ENCODE measurements at regions not wholly inside any gene's neighbourhood (a gene's known extent, or its start where the extent isn't known, plus 50 kb on each side); places are given as distances from the start of the nearest gene placed in this dataset.

DNA sequence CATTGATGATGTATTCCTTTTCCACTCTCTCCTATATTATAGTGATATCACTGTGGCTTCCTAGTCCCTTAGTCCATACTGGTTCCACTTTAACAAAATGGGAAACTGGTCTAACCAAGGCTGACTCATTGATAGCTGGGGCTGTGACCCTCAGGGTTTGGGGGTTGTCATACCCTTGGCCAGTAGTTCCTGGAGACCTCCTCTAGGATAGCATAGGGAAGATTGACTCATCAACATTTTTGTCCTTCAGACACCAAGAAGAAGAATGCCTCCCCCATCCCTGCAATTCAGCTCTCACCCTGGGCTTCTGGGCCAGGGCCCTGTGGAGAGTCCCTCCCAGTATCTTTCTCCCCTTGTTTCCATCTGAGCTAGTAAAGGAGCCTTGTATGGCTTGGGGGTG lies 68.8 kb upstream of the PRPS1 start:
- TF ChIP-seq, protein P1, sequence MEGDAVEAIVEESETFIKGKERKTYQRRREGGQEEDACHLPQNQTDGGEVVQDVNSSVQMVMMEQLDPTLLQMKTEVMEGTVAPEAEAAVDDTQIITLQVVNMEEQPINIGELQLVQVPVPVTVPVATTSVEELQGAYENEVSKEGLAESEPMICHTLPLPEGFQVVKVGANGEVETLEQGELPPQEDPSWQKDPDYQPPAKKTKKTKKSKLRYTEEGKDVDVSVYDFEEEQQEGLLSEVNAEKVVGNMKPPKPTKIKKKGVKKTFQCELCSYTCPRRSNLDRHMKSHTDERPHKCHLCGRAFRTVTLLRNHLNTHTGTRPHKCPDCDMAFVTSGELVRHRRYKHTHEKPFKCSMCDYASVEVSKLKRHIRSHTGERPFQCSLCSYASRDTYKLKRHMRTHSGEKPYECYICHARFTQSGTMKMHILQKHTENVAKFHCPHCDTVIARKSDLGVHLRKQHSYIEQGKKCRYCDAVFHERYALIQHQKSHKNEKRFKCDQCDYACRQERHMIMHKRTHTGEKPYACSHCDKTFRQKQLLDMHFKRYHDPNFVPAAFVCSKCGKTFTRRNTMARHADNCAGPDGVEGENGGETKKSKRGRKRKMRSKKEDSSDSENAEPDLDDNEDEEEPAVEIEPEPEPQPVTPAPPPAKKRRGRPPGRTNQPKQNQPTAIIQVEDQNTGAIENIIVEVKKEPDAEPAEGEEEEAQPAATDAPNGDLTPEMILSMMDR (conservative IDR thresholded peaks at IDR 0.05), result no peak
- no peak overlapping the region for H3K27ac ChIP-seq

DNA sequence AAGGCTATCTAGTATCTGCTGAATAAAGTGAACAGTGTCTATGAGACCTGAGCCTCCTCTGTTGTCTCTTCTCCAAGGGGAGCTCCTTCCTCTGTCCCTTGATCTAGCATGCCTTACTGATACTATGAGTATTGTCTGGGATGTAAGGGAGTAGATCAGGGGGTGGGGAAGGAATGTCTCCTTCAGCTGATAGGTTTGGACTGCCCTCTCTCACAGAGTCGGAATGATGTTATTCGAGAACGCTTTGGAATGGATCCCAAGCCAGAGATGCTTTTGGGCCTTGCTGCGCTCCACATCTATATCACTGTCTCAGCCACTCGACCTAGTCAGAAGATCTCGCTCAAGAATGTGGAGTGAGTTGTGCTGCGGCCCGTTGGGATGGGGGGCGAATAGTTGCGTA lies 68.3 kb upstream of the PRPS1 start:
- H3K27ac ChIP-seq, result no peak overlapping the region
- TF ChIP-seq, protein P1 (conservative IDR thresholded peaks at IDR 0.05), result no peak

DNA sequence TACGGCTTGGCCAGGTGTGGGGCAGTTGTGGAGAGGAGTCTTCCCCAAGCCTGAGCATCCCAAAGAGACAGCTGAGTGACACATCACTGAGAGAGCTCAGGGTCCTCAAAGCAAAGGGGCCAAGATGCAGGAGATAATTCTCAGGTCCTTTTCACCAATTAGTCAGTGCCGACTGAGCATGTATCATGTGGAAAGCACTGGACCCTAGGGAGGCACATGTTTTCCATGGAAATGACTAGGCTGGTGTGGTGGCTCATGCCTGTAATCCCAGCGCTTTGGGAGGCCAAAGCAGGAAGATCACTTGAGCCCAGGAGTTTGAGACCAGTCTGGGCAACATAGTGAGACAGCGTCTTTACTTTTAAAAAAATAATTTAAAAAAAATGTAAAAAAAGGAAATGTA lies 67.3 kb upstream of the PRPS1 start:
- TF ChIP-seq, protein P1 (conservative IDR thresholded peaks at IDR 0.05), result no peak
- no peak overlapping the region for H3K27ac ChIP-seq

DNA sequence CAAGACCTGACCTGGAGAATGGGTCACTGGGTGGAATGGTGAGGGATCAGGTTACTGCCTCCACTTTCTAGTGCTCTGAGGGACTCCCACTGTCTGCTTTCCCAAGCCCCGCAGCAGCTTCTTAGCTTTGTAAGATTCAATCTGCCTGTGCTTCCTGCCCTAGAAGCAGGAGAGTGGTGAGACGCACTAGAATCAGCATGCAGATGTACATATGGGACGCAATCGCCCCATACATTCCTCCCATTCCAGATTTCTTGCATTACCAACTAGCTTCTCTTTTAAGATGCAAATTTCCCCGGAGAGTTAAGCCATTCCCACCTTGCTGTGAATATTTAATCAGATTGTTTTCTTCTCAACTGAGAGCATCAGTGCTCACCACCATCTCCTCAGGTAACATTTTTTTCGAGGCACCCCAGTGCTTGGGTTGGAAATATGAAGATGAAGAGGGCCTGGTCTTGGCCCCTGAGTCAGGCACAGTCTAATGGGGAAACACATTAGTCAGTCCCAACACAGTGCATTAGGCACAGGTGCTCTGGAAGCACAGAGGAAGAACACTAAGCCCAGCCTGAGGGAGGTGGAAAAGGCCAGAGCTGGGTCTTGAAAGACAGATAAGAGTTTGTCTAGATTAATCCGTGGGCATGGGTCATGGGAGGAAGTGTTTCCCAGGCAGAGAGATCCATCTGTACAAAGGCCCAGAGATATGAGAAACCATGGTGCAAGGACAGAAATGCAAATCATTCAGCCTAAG lies 66.7 kb upstream of the PRPS1 start:
- H3K27ac ChIP-seq, result no peak overlapping the region
- TF ChIP-seq, protein P1 (conservative IDR thresholded peaks at IDR 0.05), result no peak

DNA sequence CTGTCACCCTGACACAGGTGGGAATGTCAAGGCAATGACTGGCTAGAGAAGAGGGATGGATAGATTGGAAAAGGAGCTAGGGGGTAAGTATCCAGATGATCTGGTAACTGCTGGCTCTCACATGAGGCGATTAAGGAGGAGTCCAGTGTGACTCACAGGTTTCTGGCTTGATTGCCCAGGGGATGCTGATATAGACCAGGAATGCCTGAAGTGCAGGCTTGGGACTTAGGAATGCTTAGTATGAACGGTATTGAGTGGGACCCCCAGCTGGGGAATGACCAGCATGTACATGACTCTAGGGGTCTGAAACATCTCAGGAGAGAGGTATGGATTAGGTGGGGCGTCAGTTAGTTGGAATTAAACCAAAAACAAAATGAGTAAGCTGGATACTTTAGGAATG lies 65.8 kb upstream of the PRPS1 start:
- H3K27ac ChIP-seq, result no peak overlapping the region

DNA sequence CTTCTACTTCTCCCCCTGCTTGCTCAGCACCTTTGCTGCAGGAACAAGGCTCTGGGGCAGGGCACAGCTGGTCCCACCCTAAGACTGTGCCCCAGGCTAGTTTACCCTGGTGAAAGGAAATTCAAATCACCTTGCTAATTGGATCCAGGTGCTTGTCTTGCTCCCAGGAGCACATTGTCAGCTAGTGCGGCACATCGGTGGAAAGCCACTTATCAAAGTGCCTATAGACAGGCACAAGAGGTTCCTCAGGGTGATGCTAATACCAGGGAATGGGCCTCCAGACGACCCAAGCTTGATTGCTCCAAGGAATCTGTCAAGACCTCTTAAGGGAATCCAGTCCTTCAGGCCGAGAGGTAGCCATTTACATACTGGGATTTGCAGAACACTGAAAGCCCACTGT lies 64.5 kb upstream of the PRPS1 start:
- H3K27ac ChIP-seq, result no peak overlapping the region
- TF ChIP-seq, protein P1 (conservative IDR thresholded peaks at IDR 0.05), result no peak

More for the DNA sequence above, 65.8 kb upstream of the PRPS1 start:
- TF ChIP-seq, protein P1 (conservative IDR thresholded peaks at IDR 0.05), result no peak

DNA sequence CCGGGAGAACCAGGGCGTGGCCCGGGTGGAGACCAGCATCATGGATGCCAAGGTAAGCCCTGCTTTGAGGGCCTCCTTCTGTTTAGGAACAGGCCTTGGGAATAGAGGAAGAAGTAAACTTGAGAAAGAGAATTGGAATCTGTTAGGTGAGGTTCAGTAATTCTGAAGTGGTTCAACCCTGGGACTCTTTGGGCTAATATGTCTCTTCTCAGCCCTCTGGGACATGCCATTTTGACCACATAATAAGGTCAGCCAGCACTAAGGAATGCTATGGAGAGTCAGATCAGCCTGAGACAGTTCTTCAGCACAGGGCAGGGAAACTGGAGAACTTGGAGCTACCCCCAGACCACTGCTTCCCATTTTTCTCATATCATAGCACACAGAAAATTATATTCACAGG lies 63.3 kb upstream of the PRPS1 start:
- no peak overlapping the region for H3K27ac ChIP-seq
- TF ChIP-seq, protein P1 (conservative IDR thresholded peaks at IDR 0.05), result no peak
